ENCODE measurements at regions not wholly inside any gene's neighbourhood (a gene's known extent, or its start where the extent isn't known, plus 50 kb on each side); places are given as distances from the start of the nearest gene placed in this dataset.

GRCh38 chr2:185147361-185147760, 549.0 kb downstream of the ZNF804A start (continued):
- TF ChIP-seq, protein P1, sequence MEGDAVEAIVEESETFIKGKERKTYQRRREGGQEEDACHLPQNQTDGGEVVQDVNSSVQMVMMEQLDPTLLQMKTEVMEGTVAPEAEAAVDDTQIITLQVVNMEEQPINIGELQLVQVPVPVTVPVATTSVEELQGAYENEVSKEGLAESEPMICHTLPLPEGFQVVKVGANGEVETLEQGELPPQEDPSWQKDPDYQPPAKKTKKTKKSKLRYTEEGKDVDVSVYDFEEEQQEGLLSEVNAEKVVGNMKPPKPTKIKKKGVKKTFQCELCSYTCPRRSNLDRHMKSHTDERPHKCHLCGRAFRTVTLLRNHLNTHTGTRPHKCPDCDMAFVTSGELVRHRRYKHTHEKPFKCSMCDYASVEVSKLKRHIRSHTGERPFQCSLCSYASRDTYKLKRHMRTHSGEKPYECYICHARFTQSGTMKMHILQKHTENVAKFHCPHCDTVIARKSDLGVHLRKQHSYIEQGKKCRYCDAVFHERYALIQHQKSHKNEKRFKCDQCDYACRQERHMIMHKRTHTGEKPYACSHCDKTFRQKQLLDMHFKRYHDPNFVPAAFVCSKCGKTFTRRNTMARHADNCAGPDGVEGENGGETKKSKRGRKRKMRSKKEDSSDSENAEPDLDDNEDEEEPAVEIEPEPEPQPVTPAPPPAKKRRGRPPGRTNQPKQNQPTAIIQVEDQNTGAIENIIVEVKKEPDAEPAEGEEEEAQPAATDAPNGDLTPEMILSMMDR (IDR thresholded peaks at IDR 0.05) = no peak

- Histone ChIP-seq H3K9me3 (0 out of 3 replicates have a peak, but pooled peaks cover 6% of the 10 kb centered on the region), H3K27ac (no peak overlapping the region), H3K4me1 (no peaks in the 10 kb centered on the region), H3K4me2 (no peak overlapping the region), H3K4me3 (no peak overlapping the region)
- 54% methylated on average over 3 of the region's 3 CpGs for WGBS (ENCODE audit: missing lambda C conversion rate)
- ATAC-seq (no peak), DNase-seq (ENCODE audit: low read depth in 1 of 2, low spot score in 1 of 2) (no peak), FAIRE-seq (no peak)
- CTCF ChIA-PET = no interaction called here
- no peak for TF ChIP-seq RFX5 (IDR thresholded peaks at IDR 0.05)
- TF ChIP-seq CEBPB (IDR thresholded peaks at IDR 0.05) = no peak
- no peak for TF ChIP-seq ESRRA (IDR thresholded peaks at IDR 0.05; ENCODE audit: borderline replicate concordance, low read length)
- no peak for TF ChIP-seq RNF2 (IDR thresholded peaks at IDR 0.05; ENCODE audit: borderline replicate concordance, low read depth)
- POLR2A ChIA-PET = no interaction called here
These were observed 553.9 kb downstream of the ZNF804A start for GRCh38 chr2:185152186-185152585.

GRCh38 chr2:185161701-185162100, 563.4 kb downstream of the ZNF804A start:
- ATAC-seq (no peak), DNase-seq (ENCODE audit: low read depth in 1 of 2, low spot score in 1 of 2) (no peak), FAIRE-seq (no peak)
- Histone ChIP-seq H3K4me2 (no peak overlapping the region), H3K27ac (no peak overlapping the region), H3K9me3 (0 out of 3 replicates have a peak, but pooled peaks cover 3% of the 10 kb centered on the region), H3K4me1 (no peaks in the 10 kb centered on the region), H3K4me3 (no peak overlapping the region)
- POLR2A ChIA-PET = no interaction called here
- WGBS (ENCODE audit: missing lambda C conversion rate) = 38% methylated on average over 2 of the region's 2 CpGs
- CTCF ChIA-PET = no interaction called here
- TF ChIP-seq NPAS2 (CRISPR knock-in tag; IDR thresholded peaks at IDR 0.05; ENCODE audit: borderline replicate concordance) = no peak
- no peak for TF ChIP-seq MAX (IDR thresholded peaks at IDR 0.05)
- TF ChIP-seq JUNB (IDR thresholded peaks at IDR 0.05) = no peak
- TF ChIP-seq RFX5 (IDR thresholded peaks at IDR 0.05) = no peak
- TF ChIP-seq USF2 (IDR thresholded peaks at IDR 0.05) = no peak
- TF ChIP-seq, protein P2, sequence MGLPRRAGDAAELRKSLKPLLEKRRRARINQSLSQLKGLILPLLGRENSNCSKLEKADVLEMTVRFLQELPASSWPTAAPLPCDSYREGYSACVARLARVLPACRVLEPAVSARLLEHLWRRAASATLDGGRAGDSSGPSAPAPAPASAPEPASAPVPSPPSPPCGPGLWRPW (IDR thresholded peaks at IDR 0.05) = no peak
- TF ChIP-seq HDAC2 (IDR thresholded peaks at IDR 0.05) = no peak
- TF ChIP-seq ESRRA (IDR thresholded peaks at IDR 0.05; ENCODE audit: borderline replicate concordance, low read length) = no peak
- no peak for TF ChIP-seq BHLHE40 (IDR thresholded peaks at IDR 0.05; ENCODE audit: low read depth, low read length)
- no peak for TF ChIP-seq TP53 (CRISPR knock-in tag; IDR thresholded peaks at IDR 0.05)
- no peak for TF ChIP-seq CHD2 (IDR thresholded peaks at IDR 0.05; ENCODE audit: low read length, partially characterized antibody)

DNA sequence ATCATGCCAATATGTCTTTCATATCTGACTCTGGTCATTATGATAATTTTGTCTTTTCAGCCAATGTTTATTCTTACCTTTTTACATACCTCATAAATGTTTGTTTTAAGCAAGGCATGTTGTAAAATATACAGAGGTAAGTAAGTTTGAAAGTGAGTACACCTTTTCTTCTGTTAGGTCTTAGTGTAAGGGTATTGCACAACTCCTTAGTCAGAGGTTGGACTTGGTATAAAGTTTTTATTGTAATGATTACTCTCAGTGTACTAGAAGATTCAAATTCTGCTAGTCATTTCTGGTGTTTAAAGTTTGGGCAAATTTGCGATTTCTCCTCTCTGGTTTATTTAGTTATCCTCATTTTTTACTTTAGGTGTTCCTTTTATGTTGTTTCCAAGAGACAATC, 564.3 kb upstream of the FSIP2 start:
- Histone ChIP-seq H3K9me3 (0 out of 3 replicates have a peak, but pooled peaks cover 2% of the 10 kb centered on the region), H3K27ac (no peak overlapping the region), H3K4me2 (no peak overlapping the region), H3K4me3 (no peak overlapping the region), H3K4me1 (no peaks in the 10 kb centered on the region)
- CTCF ChIA-PET = no interaction called here
- TF ChIP-seq, protein P3, sequence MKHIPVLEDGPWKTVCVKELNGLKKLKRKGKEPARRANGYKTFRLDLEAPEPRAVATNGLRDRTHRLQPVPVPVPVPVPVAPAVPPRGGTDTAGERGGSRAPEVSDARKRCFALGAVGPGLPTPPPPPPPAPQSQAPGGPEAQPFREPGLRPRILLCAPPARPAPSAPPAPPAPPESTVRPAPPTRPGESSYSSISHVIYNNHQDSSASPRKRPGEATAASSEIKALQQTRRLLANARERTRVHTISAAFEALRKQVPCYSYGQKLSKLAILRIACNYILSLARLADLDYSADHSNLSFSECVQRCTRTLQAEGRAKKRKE (CRISPR knock-in tag; IDR thresholded peaks at IDR 0.05; ENCODE audit: low read depth) = no peak
- TF ChIP-seq, protein P4, sequence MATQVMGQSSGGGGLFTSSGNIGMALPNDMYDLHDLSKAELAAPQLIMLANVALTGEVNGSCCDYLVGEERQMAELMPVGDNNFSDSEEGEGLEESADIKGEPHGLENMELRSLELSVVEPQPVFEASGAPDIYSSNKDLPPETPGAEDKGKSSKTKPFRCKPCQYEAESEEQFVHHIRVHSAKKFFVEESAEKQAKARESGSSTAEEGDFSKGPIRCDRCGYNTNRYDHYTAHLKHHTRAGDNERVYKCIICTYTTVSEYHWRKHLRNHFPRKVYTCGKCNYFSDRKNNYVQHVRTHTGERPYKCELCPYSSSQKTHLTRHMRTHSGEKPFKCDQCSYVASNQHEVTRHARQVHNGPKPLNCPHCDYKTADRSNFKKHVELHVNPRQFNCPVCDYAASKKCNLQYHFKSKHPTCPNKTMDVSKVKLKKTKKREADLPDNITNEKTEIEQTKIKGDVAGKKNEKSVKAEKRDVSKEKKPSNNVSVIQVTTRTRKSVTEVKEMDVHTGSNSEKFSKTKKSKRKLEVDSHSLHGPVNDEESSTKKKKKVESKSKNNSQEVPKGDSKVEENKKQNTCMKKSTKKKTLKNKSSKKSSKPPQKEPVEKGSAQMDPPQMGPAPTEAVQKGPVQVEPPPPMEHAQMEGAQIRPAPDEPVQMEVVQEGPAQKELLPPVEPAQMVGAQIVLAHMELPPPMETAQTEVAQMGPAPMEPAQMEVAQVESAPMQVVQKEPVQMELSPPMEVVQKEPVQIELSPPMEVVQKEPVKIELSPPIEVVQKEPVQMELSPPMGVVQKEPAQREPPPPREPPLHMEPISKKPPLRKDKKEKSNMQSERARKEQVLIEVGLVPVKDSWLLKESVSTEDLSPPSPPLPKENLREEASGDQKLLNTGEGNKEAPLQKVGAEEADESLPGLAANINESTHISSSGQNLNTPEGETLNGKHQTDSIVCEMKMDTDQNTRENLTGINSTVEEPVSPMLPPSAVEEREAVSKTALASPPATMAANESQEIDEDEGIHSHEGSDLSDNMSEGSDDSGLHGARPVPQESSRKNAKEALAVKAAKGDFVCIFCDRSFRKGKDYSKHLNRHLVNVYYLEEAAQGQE (IDR thresholded peaks at IDR 0.05) = no peak
- no peak for TF ChIP-seq BHLHE40 (IDR thresholded peaks at IDR 0.05; ENCODE audit: low read depth, low read length)
- TF ChIP-seq HMGXB4 (CRISPR knock-in tag; IDR thresholded peaks at IDR 0.05; ENCODE audit: borderline replicate concordance) = no peak
- TF ChIP-seq CHD2 (IDR thresholded peaks at IDR 0.05; ENCODE audit: low read length, partially characterized antibody) = no peak
- no peak for TF ChIP-seq RCOR1 (IDR thresholded peaks at IDR 0.05; ENCODE audit: low read depth, low read length)
- no peak for TF ChIP-seq MAFK (IDR thresholded peaks at IDR 0.05; ENCODE audit: partially characterized antibody)
- no peak for TF ChIP-seq JUN (IDR thresholded peaks at IDR 0.05)
- TF ChIP-seq EP300 (IDR thresholded peaks at IDR 0.05) = no peak
- no peak for TF ChIP-seq CEBPB (IDR thresholded peaks at IDR 0.05)
- TF ChIP-seq CBX8 (IDR thresholded peaks at IDR 0.05) = no peak
- no peak for TF ChIP-seq ZC3H11A (IDR thresholded peaks at IDR 0.05)
- no peak for TF ChIP-seq SMC3 (IDR thresholded peaks at IDR 0.05)
- DNase-seq (ENCODE audit: low read depth in 1 of 2, low spot score in 1 of 2) (no peak), FAIRE-seq (no peak), ATAC-seq (no peak)
- POLR2A ChIA-PET = no interaction called here
- 37% methylated on average over 1 of the region's 1 CpG for WGBS (ENCODE audit: missing lambda C conversion rate)

Data from A549 (cell line).